ENCODE measurements at regions not wholly inside any gene's neighbourhood (a gene's known extent, or its start where the extent isn't known, plus 50 kb on each side); places are given as distances from the start of the nearest gene placed in this dataset.
A peak's percentile ranks its signal among the peaks of the same experiment; 100 is the strongest.
"Not testable (repeated sequence)": the region's sequence is repeated elsewhere in the genome, so short reads cannot be mapped to it uniquely, and the experiment has no call there.

- FAIRE-seq (peak; percentile 75), DNase-seq (ENCODE audit: low spot score) (peak; percentile 13)
Measured at GRCh38 chr2:53378791-53379190, 388.8 kb upstream of the CHAC2 start.

GRCh38 chr2:53373126-53373525 lies 394.5 kb upstream of the CHAC2 start:
- FAIRE-seq = no peak

GRCh38 chr2:53366543-53366942 lies 401.1 kb upstream of the CHAC2 start:
- DNase-seq (ENCODE audit: low spot score) = no peak
- FAIRE-seq = no peak

More at GRCh38 chr2:53373126-53373525, 394.5 kb upstream of the CHAC2 start:
- no peak for DNase-seq (ENCODE audit: low spot score)

- FAIRE-seq (no peak), DNase-seq (ENCODE audit: low spot score) (no peak)
Measured at GRCh38 chr2:53362934-53363333, 404.7 kb upstream of the CHAC2 start.

GRCh38 chr2:53356291-53356905 lies 411.2 kb upstream of the CHAC2 start:
- no peak for FAIRE-seq
- DNase-seq (ENCODE audit: low spot score) = no peak

GRCh38 chr2:53353135-53354114 lies 414.2 kb upstream of the CHAC2 start:
- DNase-seq (ENCODE audit: low spot score) (peak; percentile 37), FAIRE-seq (peak; percentile 20)

- FAIRE-seq (no peak), DNase-seq (ENCODE audit: low spot score) (no peak)
Measured at GRCh38 chr2:53347269-53347668, 420.3 kb upstream of the CHAC2 start.

GRCh38 chr2:53342248-53342647 lies 425.4 kb upstream of the CHAC2 start:
- FAIRE-seq (no peak), DNase-seq (ENCODE audit: low spot score) (no peak)

- FAIRE-seq = no peak
- no peak for DNase-seq (ENCODE audit: low spot score)
Measured at GRCh38 chr2:53334610-53335009, 433.0 kb upstream of the CHAC2 start.

- FAIRE-seq = no peak
- no peak for DNase-seq (ENCODE audit: low spot score)
Measured at GRCh38 chr2:53331667-53332066, 435.9 kb upstream of the CHAC2 start.

- no peak for DNase-seq (ENCODE audit: low spot score)
- FAIRE-seq = no peak
Measured at GRCh38 chr2:53317861-53318260, 449.7 kb upstream of the CHAC2 start.

- DNase-seq (ENCODE audit: low spot score) = no peak
- no peak for FAIRE-seq
Measured at GRCh38 chr2:53315149-53315548, 452.5 kb upstream of the CHAC2 start.

GRCh38 chr2:53314718-53315117 lies 452.9 kb upstream of the CHAC2 start:
- FAIRE-seq = no peak
- DNase-seq (ENCODE audit: low spot score) = no peak

- peak; percentile 32 for DNase-seq (ENCODE audit: low spot score)
- FAIRE-seq = not testable (repeated sequence)
Measured at GRCh38 chr2:53313644-53314043, 454.0 kb upstream of the CHAC2 start.

GRCh38 chr2:53312721-53313120 lies 454.9 kb upstream of the CHAC2 start:
- no peak for FAIRE-seq
- DNase-seq (ENCODE audit: low spot score) = no peak

- no peak for FAIRE-seq
Measured at GRCh38 chr2:53312181-53312580, 455.4 kb upstream of the CHAC2 start.

GRCh38 chr2:53303012-53303578 lies 464.5 kb upstream of the CHAC2 start:
- DNase-seq (ENCODE audit: low spot score) (no peak), FAIRE-seq (no peak)

More at GRCh38 chr2:53312181-53312580, 455.4 kb upstream of the CHAC2 start:
- DNase-seq (ENCODE audit: low spot score) = no peak

- FAIRE-seq (no peak), DNase-seq (ENCODE audit: low spot score) (no peak)
Measured at GRCh38 chr2:53302455-53302854, 465.1 kb upstream of the CHAC2 start.

- no peak for FAIRE-seq
- no peak for DNase-seq (ENCODE audit: low spot score)
Measured at GRCh38 chr2:53289309-53290006, 478.1 kb upstream of the CHAC2 start.

GRCh38 chr2:53286345-53286744 lies 481.3 kb upstream of the CHAC2 start:
- FAIRE-seq (peak; percentile 44), DNase-seq (ENCODE audit: low spot score) (peak; percentile 55)

GRCh38 chr2:53275743-53276142 lies 491.9 kb upstream of the CHAC2 start:
- no peak for DNase-seq (ENCODE audit: low spot score)
- FAIRE-seq = no peak

GRCh38 chr2:53268626-53269025 lies 499.0 kb upstream of the CHAC2 start:
- DNase-seq (ENCODE audit: low spot score) (no peak), FAIRE-seq (no peak)
